Left lung (tissue), 4 donors: ENCODE measurements at regions not wholly inside any gene's neighbourhood (a gene's known extent, or its start where the extent isn't known, plus 50 kb on each side); places are given as distances from the start of the nearest gene placed in this dataset.
A peak's percentile ranks its signal among the peaks of the same experiment; 100 is the strongest.
"Not testable (repeated sequence)": the region's sequence is repeated elsewhere in the genome, so short reads cannot be mapped to it uniquely, and the experiment has no call there.

Experiments
- ATAC-seq: fragments of 200-7000 bp; cut with Tn5 transposase; one replicate; pipeline ENCODE4 v1.9.1; 2020; ENCODE audit warnings: moderate library complexity
- DNase-seq, 4 donors: peaks; one replicate each; pipeline ENCODE4 v3.0.0-alpha.2; 2013 to 2020
- H3K27ac ChIP-seq, 2 donors: fragments of 200-600 bp; sonication (generic) in 1 of 2; one replicate each; pipeline versions ENCODE4 v1.5.0 to v1.8.0; 2020 to 2021
- H3K27me3 ChIP-seq, 2 donors: fragments of 200-600 bp; sonication (generic) in 1 of 2; one replicate each; pipeline versions ENCODE4 v1.5.0 to v1.8.0; 2020 to 2021
- H3K36me3 ChIP-seq, 2 donors: fragments of 200-600 bp; sonication (generic) in 1 of 2; one replicate each; pipeline versions ENCODE4 v1.5.0 to v1.8.0; 2020 to 2021
- H3K4me1 ChIP-seq, 2 donors: fragments of 200-600 bp; one replicate each; pipeline ENCODE4 v1.8.0; 2021
- H3K4me3 ChIP-seq, 2 donors: fragments of 200-600 bp; sonication (generic) in 1 of 2; one replicate each; pipeline versions ENCODE4 v1.5.0 to v1.8.0; 2020 to 2021; ENCODE audit warnings: mild to moderate bottlenecking in 1 of 2
- H3K9me3 ChIP-seq, 2 donors: fragments of 200-600 bp; sonication (generic) in 1 of 2; one replicate each; pipeline versions ENCODE4 v1.5.0 to v1.8.0; 2020 to 2021
- intact Hi-C, 2 donors: fragments of 100-400 bp; cut with DNase I; formaldehyde crosslinking; loops; one replicate each; pipeline versions ENCODE4 v1.11.2 to v1.14.2; 2022
- TF ChIP-seq, protein P1 (sequence below), 2 donors: fragments of 200-600 bp; sonication (generic) in 1 of 2; IDR thresholded peaks; one replicate each; pipeline versions ENCODE4 v1.5.0 to v1.8.0; 2021; ENCODE audit warnings: antibody characterized with exemption in 2 of 2
- donor health status: DM: no; HTN: yes; CAD: no.
- donor health status: DM: no; HTN: no; CAD: no.

DNA sequence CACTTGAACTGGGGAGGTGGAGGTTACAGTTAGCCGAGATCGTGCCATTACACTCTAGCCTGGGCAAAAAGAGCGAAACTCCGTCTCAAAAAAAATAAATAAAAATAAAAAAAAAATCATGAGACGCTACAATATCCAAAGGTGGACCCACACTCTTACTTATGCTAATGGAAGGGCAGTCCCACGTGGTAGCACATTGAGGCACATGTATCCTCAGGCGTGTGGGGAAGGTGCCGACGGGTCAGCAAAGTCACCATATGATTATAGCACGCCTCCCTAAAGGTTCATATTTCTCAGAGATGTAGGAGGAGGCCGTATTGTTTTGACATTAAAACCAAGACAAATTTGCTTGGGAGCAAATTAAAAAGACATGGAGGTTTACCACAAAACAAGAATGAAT, 201.6 kb downstream of the LRRC70 start:
- TF ChIP-seq, protein P1, sequence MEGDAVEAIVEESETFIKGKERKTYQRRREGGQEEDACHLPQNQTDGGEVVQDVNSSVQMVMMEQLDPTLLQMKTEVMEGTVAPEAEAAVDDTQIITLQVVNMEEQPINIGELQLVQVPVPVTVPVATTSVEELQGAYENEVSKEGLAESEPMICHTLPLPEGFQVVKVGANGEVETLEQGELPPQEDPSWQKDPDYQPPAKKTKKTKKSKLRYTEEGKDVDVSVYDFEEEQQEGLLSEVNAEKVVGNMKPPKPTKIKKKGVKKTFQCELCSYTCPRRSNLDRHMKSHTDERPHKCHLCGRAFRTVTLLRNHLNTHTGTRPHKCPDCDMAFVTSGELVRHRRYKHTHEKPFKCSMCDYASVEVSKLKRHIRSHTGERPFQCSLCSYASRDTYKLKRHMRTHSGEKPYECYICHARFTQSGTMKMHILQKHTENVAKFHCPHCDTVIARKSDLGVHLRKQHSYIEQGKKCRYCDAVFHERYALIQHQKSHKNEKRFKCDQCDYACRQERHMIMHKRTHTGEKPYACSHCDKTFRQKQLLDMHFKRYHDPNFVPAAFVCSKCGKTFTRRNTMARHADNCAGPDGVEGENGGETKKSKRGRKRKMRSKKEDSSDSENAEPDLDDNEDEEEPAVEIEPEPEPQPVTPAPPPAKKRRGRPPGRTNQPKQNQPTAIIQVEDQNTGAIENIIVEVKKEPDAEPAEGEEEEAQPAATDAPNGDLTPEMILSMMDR (IDR thresholded peaks at IDR 0.05): no peak
- Histone ChIP-seq H3K4me3 (no peak overlapping the region), H3K27ac (no peak overlapping the region), H3K36me3 (no peaks in the 10 kb centered on the region), H3K27me3 (no peaks in the 10 kb centered on the region), H3K4me1 (peaks cover 0 to 12% of the 10 kb centered on the region in 2 donors), H3K9me3 (no peaks in the 10 kb centered on the region)
- DNase-seq: no peak
- no peak for ATAC-seq
- intact Hi-C loops: no loop called here

- Histone ChIP-seq H3K27ac (no peak overlapping the region), H3K4me3 (no peak overlapping the region), H3K36me3 (no peaks in the 10 kb centered on the region), H3K4me1 (peaks cover 0 to 12% of the 10 kb centered on the region in 2 donors), H3K27me3 (no peaks in the 10 kb centered on the region), H3K9me3 (no peaks in the 10 kb centered on the region)
- peak in 1 of 4 donors; percentile 39 for DNase-seq
- ATAC-seq: peak; percentile 98
- intact Hi-C loops: loop anchor here in 1 of 2 donors (10.0 kb wide), 1 partner anchor 314 kb away; no protein-coding TSS in a partner anchor
- TF ChIP-seq, protein P1 (IDR thresholded peaks at IDR 0.05): peak; percentile 69 to 70
Measured at GRCh38 chr5:62779010-62779422, 200.4 kb downstream of the LRRC70 start.

GRCh38 chr5:62778316-62779009, 199.8 kb downstream of the LRRC70 start:
- no peaks in the 10 kb centered on the region for H3K36me3 ChIP-seq
- DNase-seq (no peak), ATAC-seq (peak; percentile 86)
- intact Hi-C loops: loop anchor here in 1 of 2 donors (10.0 kb wide), 1 partner anchor 314 kb away; no protein-coding TSS in a partner anchor
- TF ChIP-seq, protein P1 (IDR thresholded peaks at IDR 0.05): no peak
- no peaks in the 10 kb centered on the region for H3K27me3 ChIP-seq
- H3K4me1 ChIP-seq: peaks cover 0 to 12% of the 10 kb centered on the region in 2 donors
- H3K4me3 ChIP-seq: no peak overlapping the region
- H3K27ac ChIP-seq: no peak overlapping the region
- no peaks in the 10 kb centered on the region for H3K9me3 ChIP-seq

GRCh38 chr5:62777081-62777480, 198.5 kb downstream of the LRRC70 start:
- H3K36me3 ChIP-seq, ATAC-seq, H3K27me3 ChIP-seq, H3K4me3 ChIP-seq, H3K9me3 ChIP-seq, H3K27ac ChIP-seq: not testable (repeated sequence)
- intact Hi-C loops: loop anchor here in 1 of 2 donors (10.0 kb wide), 1 partner anchor 312 kb away; no protein-coding TSS in a partner anchor
- DNase-seq: peak in 1 of 4 donors; percentile 71
- peaks cover 0 to 12% of the 10 kb centered on the region in 2 donors for H3K4me1 ChIP-seq

DNA sequence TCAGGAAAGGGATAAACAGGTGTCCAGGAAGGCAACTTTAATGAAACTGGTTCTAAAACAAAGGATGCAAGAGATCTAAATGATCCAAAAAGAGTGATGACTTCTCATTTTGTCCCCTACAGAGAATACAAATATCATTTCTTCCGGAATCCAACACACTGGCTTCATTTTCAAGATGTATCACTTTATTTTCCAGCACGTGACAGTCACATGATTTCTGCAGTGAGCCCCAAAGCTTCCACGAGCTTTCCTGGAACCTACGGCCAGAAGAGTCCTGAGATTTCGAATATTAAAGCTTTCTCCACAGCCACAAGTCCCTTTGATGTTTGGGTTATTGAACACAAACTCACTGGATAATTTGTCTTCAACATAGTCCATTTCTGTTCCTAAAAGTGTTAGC, 198.0 kb downstream of the LRRC70 start:
- H3K4me1 ChIP-seq: peaks cover 0 to 12% of the 10 kb centered on the region in 2 donors
- ATAC-seq, H3K36me3 ChIP-seq, DNase-seq, H3K27ac ChIP-seq, H3K27me3 ChIP-seq, H3K4me3 ChIP-seq, H3K9me3 ChIP-seq: not testable (repeated sequence)
- intact Hi-C loops: loop anchor here in 1 of 2 donors (10.0 kb wide), 1 partner anchor 312 kb away; no protein-coding TSS in a partner anchor

DNA sequence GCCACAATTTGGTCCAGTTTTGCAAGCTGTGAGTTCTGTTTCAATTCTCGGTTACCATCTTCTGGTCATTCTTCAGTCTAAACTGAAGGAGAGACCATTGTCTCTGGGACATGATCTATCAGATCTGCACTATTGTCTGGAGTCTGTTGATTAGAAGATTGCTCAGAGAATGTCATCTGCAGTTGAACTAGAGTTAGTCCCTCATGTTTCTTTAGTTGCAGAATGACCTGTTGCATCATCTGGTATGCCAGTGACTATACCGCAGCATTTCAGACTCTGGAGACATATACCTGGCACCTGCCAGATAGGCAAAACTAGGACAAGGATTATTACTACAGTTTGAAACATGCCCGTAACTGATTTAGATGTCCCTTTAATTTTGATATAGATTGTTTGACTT, 194.8 kb downstream of the LRRC70 start:
- Histone ChIP-seq H3K9me3 (no peaks in the 10 kb centered on the region), H3K4me1 (peaks cover 0 to 4% of the 10 kb centered on the region in 2 donors), H3K27me3 (no peaks in the 10 kb centered on the region), H3K4me3 (no peak overlapping the region), H3K36me3 (no peaks in the 10 kb centered on the region), H3K27ac (no peak overlapping the region)
- intact Hi-C loops: loop anchor here in 1 of 2 donors (10.0 kb wide), 1 partner anchor 309 kb away; no protein-coding TSS in a partner anchor
- no peak for ATAC-seq
- DNase-seq: no peak
- TF ChIP-seq, protein P1 (IDR thresholded peaks at IDR 0.05): no peak
